SK-N-SH (cell line): ENCODE measurements at regions not wholly inside any gene's neighbourhood (a gene's known extent, or its start where the extent isn't known, plus 50 kb on each side); places are given as distances from the start of the nearest gene placed in this dataset.

Experiments used
- ELF1 ChIP-seq: IDR thresholded peaks from 2 replicates; pipeline ENCODE4 v1.4.0; 2012
- EP300 ChIP-seq, 2 experiments: IDR thresholded peaks; 2 replicates each; pipeline versions ENCODE4 v1.4.0 to v1.6.1; 2012; ENCODE audit warnings: borderline replicate concordance in 1 of 2, low read depth in 1 of 2, low read length in 1 of 2
- JUND ChIP-seq: IDR thresholded peaks from 2 replicates; pipeline ENCODE4 v1.4.0; 2012
- MXI1 ChIP-seq: IDR thresholded peaks from 2 replicates; pipeline ENCODE4 v1.6.1; 2012; ENCODE audit warnings: mild to moderate bottlenecking, low read depth, low read length, improper control_type of control experiment
- TAF1 ChIP-seq: IDR thresholded peaks from 2 replicates; pipeline ENCODE4 v1.6.1; 2012; ENCODE audit warnings: low read depth, mild to moderate bottlenecking, low read length, moderate library complexity, borderline replicate concordance
- TF ChIP-seq, protein P1 (sequence below): fragments of 200-600 bp; sonication (generic); IDR thresholded peaks from 2 replicates; pipeline ENCODE4 v1.6.1; 2017; ENCODE audit warnings: antibody characterized with exemption, mild to moderate bottlenecking, moderate library complexity

DNA sequence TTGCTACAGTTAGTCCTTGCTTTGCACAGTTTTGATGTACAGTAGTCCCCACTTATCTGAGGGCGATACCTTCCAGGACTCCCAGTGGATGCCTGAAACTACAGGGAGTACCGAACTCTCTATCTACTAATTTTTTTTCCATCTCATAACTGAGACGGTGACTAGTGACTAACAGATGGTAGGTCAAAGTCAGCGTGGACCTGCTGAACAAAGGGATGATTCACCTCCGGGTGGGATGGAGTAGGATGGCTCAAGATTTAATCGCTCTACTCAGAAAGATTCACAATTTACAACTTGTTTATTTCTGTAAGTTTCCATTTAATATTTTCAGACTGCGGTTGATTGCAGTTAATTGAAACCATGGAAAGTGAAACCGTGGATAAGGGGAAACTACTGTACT is 655.8 kb downstream of the ZNF674 start:
- TF ChIP-seq, protein P1, sequence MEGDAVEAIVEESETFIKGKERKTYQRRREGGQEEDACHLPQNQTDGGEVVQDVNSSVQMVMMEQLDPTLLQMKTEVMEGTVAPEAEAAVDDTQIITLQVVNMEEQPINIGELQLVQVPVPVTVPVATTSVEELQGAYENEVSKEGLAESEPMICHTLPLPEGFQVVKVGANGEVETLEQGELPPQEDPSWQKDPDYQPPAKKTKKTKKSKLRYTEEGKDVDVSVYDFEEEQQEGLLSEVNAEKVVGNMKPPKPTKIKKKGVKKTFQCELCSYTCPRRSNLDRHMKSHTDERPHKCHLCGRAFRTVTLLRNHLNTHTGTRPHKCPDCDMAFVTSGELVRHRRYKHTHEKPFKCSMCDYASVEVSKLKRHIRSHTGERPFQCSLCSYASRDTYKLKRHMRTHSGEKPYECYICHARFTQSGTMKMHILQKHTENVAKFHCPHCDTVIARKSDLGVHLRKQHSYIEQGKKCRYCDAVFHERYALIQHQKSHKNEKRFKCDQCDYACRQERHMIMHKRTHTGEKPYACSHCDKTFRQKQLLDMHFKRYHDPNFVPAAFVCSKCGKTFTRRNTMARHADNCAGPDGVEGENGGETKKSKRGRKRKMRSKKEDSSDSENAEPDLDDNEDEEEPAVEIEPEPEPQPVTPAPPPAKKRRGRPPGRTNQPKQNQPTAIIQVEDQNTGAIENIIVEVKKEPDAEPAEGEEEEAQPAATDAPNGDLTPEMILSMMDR, result no peak
- TF ChIP-seq ELF1, result no peak
- TF ChIP-seq JUND, result 0 out of 2 replicates have a peak, but pooled peaks have one; percentile 23
- no peak for TF ChIP-seq TAF1
- no peak for TF ChIP-seq MXI1
- no peak for TF ChIP-seq EP300 (IDR thresholded peaks at IDR 0.05; ENCODE audit: borderline replicate concordance in 1 of 2, low read depth in 1 of 2, low read length in 1 of 2)
